PC-3 (cell line): ENCODE measurements at regions not wholly inside any gene's neighbourhood (a gene's known extent, or its start where the extent isn't known, plus 50 kb on each side); places are given as distances from the start of the nearest gene placed in this dataset.

Source experiments
- ATAC-seq: fragments of 200-7000 bp; cut with Tn5 transposase; 2 replicates; pipeline ENCODE4 v1.9.1; 2020; ENCODE audit warnings: mild to moderate bottlenecking, moderate library complexity
- BruUV-seq: library from RNA; stranded (reverse); fragments of 400-500 nt; replicated peaks from 2 replicates; lab custom pipeline; 2021; lab: Mats Ljungman, UMichigan
- CTCF ChIA-PET: fragments of 300-600 bp; sonication (Branson Sonifier 250); formaldehyde crosslinking; loops from one replicate; lab custom pipeline; 2022; ENCODE audit warnings: antibody characterized with exemption; lab: Charles Lee
- POLR2A ChIA-PET: fragments of 300-600 bp; sonication (Branson Sonifier 250); formaldehyde crosslinking; loops from one replicate; lab custom pipeline; 2022; ENCODE audit warnings: antibody characterized with exemption; ENCODE audit not compliant: unreplicated experiment; lab: Charles Lee
- DNase-seq: peaks from one replicate; pipeline ENCODE4 v3.0.0-alpha.2; 2015
- H2AFZ ChIP-seq: fragments of 300-600 bp; sonication (generic); 2 replicates; pipeline ENCODE4 v1.6.0; 2016; ENCODE audit warnings: antibody characterized with exemption, low read length
- H3F3A ChIP-seq: fragments of 300-600 bp; sonication (generic); one replicate; pipeline ENCODE4 v1.6.0; 2017; ENCODE audit warnings: antibody characterized with exemption, low read length, control low read depth, mild to moderate bottlenecking; ENCODE audit not compliant: unreplicated experiment
- H3K27ac ChIP-seq: fragments of 300-600 bp; sonication (generic); 2 replicates; pipeline ENCODE4 v1.5.1; 2016; ENCODE audit warnings: mild to moderate bottlenecking, low read length
- H3K27me3 ChIP-seq: fragments of 300-600 bp; sonication (generic); 2 replicates; pipeline ENCODE4 v1.6.1; 2016; ENCODE audit warnings: low read length, mixed read lengths
- H3K36me3 ChIP-seq: fragments of 300-600 bp; sonication (generic); 2 replicates; pipeline ENCODE4 v1.6.1; 2016; ENCODE audit warnings: low read depth, mixed run types, low read length, mixed read lengths
- H3K4me1 ChIP-seq: fragments of 300-600 bp; sonication (generic); 2 replicates; pipeline ENCODE4 v1.5.1; 2016; ENCODE audit warnings: low read length; ENCODE audit not compliant: insufficient read depth
- H3K4me2 ChIP-seq: fragments of 300-600 bp; sonication (generic); 2 replicates; pipeline ENCODE4 v1.6.0; 2016; ENCODE audit warnings: low read length
- H3K4me3 ChIP-seq: fragments of 300-600 bp; sonication (generic); 2 replicates; pipeline ENCODE4 v1.5.1; 2016; ENCODE audit warnings: mild to moderate bottlenecking, low read length, mixed read lengths
- H3K79me2 ChIP-seq: fragments of 300-600 bp; sonication (generic); 2 replicates; pipeline ENCODE4 v1.6.1; 2017; ENCODE audit warnings: low read length, mixed read lengths
- H3K9ac ChIP-seq: fragments of 300-600 bp; sonication (generic); 2 replicates; pipeline ENCODE4 v1.6.0; 2016; ENCODE audit warnings: mild to moderate bottlenecking, low read length
- H3K9me2 ChIP-seq: fragments of 300-600 bp; sonication (generic); replicated peaks from 2 replicates; pipeline ENCODE4 v1.6.1; 2016; ENCODE audit warnings: mixed run types, low read length, mixed read lengths
- H3K9me3 ChIP-seq: fragments of 300-600 bp; sonication (generic); 2 replicates; pipeline ENCODE4 v1.6.1; 2016; ENCODE audit warnings: low read length, mixed read lengths
- H4K20me1 ChIP-seq: fragments of 300-600 bp; sonication (generic); 2 replicates; pipeline ENCODE4 v1.6.1; 2016; ENCODE audit warnings: low read length, mixed read lengths
- EZH2 ChIP-seq: fragments of 300-600 bp; sonication (generic); IDR thresholded peaks from one replicate; pipeline ENCODE4 v1.6.1; 2017; ENCODE audit warnings: antibody characterized with exemption, mild to moderate bottlenecking, low read length; ENCODE audit not compliant: unreplicated experiment
- EZH2phosphoT487 ChIP-seq: fragments of 300-600 bp; sonication (generic); IDR thresholded peaks from 2 replicates; pipeline ENCODE4 v1.6.1; 2018; ENCODE audit warnings: mild to moderate bottlenecking, antibody characterized with exemption, low read length, borderline replicate concordance
- intact Hi-C: fragments of 100-400 bp; cut with micrococcal nuclease; formaldehyde crosslinking; loops from 2 replicates; pipeline ENCODE4 v1.9.0; 2023
- TF ChIP-seq, protein P1 (sequence below): fragments of 300-600 bp; sonication (generic); conservative IDR thresholded peaks from 2 replicates; pipeline ENCODE4 v1.5.1; 2017; ENCODE audit warnings: antibody characterized with exemption, low read depth, mild to moderate bottlenecking, low read length

DNA sequence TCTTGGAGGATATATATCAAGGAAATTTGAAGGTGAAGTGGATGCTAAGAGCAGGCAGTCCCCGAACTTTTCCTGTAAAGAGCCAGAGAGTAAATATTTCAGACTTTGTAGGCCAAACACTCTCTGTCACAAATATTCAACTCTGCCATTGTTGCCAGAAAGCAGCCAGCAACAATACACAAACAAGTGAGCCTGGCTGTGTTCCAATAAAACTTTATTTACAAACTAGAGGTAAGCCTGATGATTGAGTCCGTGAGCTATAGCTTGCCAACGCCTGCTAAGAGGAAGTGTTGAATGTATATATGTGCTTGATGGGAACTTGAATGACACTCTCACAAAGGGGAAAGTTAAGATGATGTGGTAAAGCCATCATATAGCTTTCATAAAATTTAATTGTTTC is 166.0 kb upstream of the PLN start:
- H3K27ac ChIP-seq, result no peak overlapping the region
- intact Hi-C loops, result no loop called here
- BruUV-seq, result no TSS peak
- H2AFZ ChIP-seq, result no peak overlapping the region
- no peaks in the 10 kb centered on the region for H3K9me3 ChIP-seq
- ChIA-PET CTCF (no interaction called here), POLR2A (no interaction called here)
- no peak overlapping the region for H3K4me3 ChIP-seq
- DNase-seq, result no peak
- no peaks in the 10 kb centered on the region for H3F3A ChIP-seq
- TF ChIP-seq EZH2phosphoT487 (no peak), EZH2 (no peak)
- TF ChIP-seq, protein P1, sequence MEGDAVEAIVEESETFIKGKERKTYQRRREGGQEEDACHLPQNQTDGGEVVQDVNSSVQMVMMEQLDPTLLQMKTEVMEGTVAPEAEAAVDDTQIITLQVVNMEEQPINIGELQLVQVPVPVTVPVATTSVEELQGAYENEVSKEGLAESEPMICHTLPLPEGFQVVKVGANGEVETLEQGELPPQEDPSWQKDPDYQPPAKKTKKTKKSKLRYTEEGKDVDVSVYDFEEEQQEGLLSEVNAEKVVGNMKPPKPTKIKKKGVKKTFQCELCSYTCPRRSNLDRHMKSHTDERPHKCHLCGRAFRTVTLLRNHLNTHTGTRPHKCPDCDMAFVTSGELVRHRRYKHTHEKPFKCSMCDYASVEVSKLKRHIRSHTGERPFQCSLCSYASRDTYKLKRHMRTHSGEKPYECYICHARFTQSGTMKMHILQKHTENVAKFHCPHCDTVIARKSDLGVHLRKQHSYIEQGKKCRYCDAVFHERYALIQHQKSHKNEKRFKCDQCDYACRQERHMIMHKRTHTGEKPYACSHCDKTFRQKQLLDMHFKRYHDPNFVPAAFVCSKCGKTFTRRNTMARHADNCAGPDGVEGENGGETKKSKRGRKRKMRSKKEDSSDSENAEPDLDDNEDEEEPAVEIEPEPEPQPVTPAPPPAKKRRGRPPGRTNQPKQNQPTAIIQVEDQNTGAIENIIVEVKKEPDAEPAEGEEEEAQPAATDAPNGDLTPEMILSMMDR, result no peak
- H3K4me1 ChIP-seq, result no peaks in the 10 kb centered on the region; the same call in 1 of the 2 replicates
- no peaks in the 10 kb centered on the region for H4K20me1 ChIP-seq
- no peaks in the 10 kb centered on the region for H3K9me2 ChIP-seq
- no peak overlapping the region for H3K4me2 ChIP-seq
- no peaks in the 10 kb centered on the region for H3K36me3 ChIP-seq
- no peak for ATAC-seq
- H3K27me3 ChIP-seq, result no peaks in the 10 kb centered on the region
- no peak overlapping the region for H3K9ac ChIP-seq
- no peaks in the 10 kb centered on the region for H3K79me2 ChIP-seq

DNA sequence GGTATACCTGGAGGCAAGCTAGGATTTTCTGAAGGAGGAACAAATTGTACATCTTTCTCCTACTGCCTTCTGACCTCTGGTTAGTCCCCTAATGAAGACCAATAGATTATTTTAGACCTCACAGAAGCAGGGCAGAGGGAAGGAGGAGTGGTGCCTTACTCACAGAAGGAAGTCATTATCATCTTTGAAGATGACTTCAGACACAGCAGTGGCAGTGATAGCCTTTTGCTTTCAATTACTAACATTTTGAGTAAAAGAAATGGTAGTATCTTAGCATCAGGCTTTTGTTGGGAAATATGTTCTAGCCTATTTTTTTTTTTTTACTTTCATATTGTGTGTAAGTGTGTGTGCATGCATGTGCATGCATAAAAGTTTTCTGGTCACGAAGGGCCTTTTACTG is 164.2 kb upstream of the PLN start:
- intact Hi-C loops, result no loop called here
- TF ChIP-seq, protein P1, result no peak
- TF ChIP-seq EZH2phosphoT487 (no peak), EZH2 (no peak)
- DNase-seq, result no peak
- POLR2A ChIA-PET, result no interaction called here
- no TSS peak for BruUV-seq
- Histone ChIP-seq H3K9me3 (no peaks in the 10 kb centered on the region), H3K79me2 (no peaks in the 10 kb centered on the region), H2AFZ (no peak overlapping the region), H3K4me3 (no peak overlapping the region), H3K9me2 (no peaks in the 10 kb centered on the region), H3K27me3 (no peaks in the 10 kb centered on the region), H3K4me1 (peaks cover 15% of the 10 kb centered on the region), H3K36me3 (no peaks in the 10 kb centered on the region), H3K27ac (no peak overlapping the region), H3K4me2 (no peak overlapping the region), H4K20me1 (no peaks in the 10 kb centered on the region), H3F3A (peaks cover 3% of the 10 kb centered on the region), H3K9ac (no peak overlapping the region)
- no peak for ATAC-seq
- CTCF ChIA-PET, result no interaction called here

DNA sequence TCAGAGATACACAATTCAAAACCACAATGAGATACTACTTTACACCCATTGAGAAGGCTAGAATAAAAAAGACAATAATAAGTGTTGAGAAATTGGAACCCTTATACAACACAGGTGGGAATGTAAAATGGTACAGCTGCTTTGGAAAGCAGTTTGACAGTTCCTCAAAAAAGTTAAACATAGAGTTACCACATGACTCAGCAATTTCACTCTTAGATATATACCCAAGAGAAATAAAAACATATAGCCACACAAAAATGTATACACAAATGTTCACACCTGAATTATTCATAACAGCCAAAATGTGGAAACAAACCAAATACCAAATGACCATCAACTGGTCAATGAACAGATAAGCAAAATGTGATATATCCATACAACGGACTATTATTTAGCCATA is 161.1 kb upstream of the PLN start:
- H4K20me1 ChIP-seq, result no peaks in the 10 kb centered on the region
- H3K27ac ChIP-seq, result no peak overlapping the region
- no peaks in the 10 kb centered on the region for H3K9me3 ChIP-seq
- peaks cover 3% of the 10 kb centered on the region for H3F3A ChIP-seq
- H3K36me3 ChIP-seq, result no peaks in the 10 kb centered on the region
- H3K9me2 ChIP-seq, result no peaks in the 10 kb centered on the region
- H3K4me1 ChIP-seq, result peaks cover 20% of the 10 kb centered on the region
- no peak overlapping the region for H3K9ac ChIP-seq
- H3K4me2 ChIP-seq, result no peak overlapping the region
- ATAC-seq, result no peak
- no peaks in the 10 kb centered on the region for H3K79me2 ChIP-seq
- no peak for DNase-seq
- H2AFZ ChIP-seq, result no peak overlapping the region
- no peaks in the 10 kb centered on the region for H3K27me3 ChIP-seq
- BruUV-seq, result no TSS peak
- TF ChIP-seq, protein P1, result no peak
- TF ChIP-seq EZH2phosphoT487 (no peak), EZH2 (no peak)
- no peak overlapping the region for H3K4me3 ChIP-seq
- ChIA-PET POLR2A (no interaction called here), CTCF (no interaction called here)
- intact Hi-C loops, result no loop called here
